ENCODE measurements at regions not wholly inside any gene's neighbourhood (a gene's known extent, or its start where the extent isn't known, plus 50 kb on each side); places are given as distances from the start of the nearest gene placed in this dataset.

DNA sequence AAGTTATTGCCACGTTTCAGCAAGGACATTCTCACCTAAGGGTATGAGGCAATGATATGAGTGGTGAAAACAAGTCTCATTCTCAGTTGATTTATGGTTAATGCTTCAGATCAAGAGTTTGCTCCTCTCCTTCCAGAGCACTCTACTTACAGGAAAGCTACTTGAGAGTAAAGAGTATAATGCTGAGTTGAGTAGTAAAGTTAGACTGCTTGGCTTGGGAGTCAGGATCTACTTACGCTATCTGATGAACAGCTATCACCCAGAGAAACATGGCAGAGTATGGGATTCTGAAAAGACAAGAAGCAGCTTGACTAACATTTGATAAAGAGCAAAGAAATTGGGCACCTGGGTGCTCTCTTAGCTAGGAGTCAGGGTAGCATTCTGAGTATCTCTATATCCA lies 211.8 kb downstream of the GLUD2 start:
- H3K27ac ChIP-seq (ENCODE audit: extremely low read depth, low read depth, low read length) = no peak overlapping the region
- POLR2A ChIA-PET = no interaction called here
- DNase-seq (ENCODE audit: extremely low read depth in 1 of 4, low spot score in 3 of 4) (peak in 1 of 4 experiments; percentile 18), ATAC-seq (peak; percentile 53), FAIRE-seq (no peak)
- H3K36me3 ChIP-seq (ENCODE audit: control insufficient read depth, insufficient read depth, low read length) = no peaks in the 10 kb centered on the region
- H3K9ac ChIP-seq (ENCODE audit: insufficient read depth in 1 of 2, low read depth in 2 of 2, low read length in 2 of 2) = no peak overlapping the region
- intact Hi-C loops (cut with micrococcal nuclease) (no loop called here), in situ Hi-C loops (cut with MboI) (no loop called here)
- no TSS peak for BruUV-seq (replicated peaks)
- H3K4me3 ChIP-seq = no peak overlapping the region
- no peaks in the 10 kb centered on the region for H3K9me1 ChIP-seq (ENCODE audit: control insufficient read depth, insufficient read depth, low read length)
- CTCF ChIA-PET (ENCODE audit: low intra/inter-chr PET ratio) = no interaction called here
- peaks cover 38% of the 10 kb centered on the region for H3K79me2 ChIP-seq (ENCODE audit: control insufficient read depth, insufficient read depth, low read length)
- no peak overlapping the region for H2AFZ ChIP-seq (ENCODE audit: low read depth, low read length)
- peaks cover 1% of the 10 kb centered on the region for H4K20me1 ChIP-seq (replicated peaks; ENCODE audit: control insufficient read depth, insufficient read depth, low read length)
- TF ChIP-seq CBX2 (IDR thresholded peaks at IDR 0.05; ENCODE audit: insufficient read depth, low read length, poor library complexity, severe bottlenecking) (no peak), CEBPG (CRISPR knock-in tag; IDR thresholded peaks at IDR 0.05) (no peak), CEBPG (tag; conservative IDR thresholded peaks at IDR 0.05 in 1 of 2, IDR thresholded peaks at IDR 0.05 in 1 of 2) (0 out of 4 replicates have a peak, but pooled peaks of 1 of the 2 experiments have one; percentile 15), MEIS2 (IDR thresholded peaks at IDR 0.05; ENCODE audit: partially characterized antibody) (peak; percentile 50), CBFA2T3 (IDR thresholded peaks at IDR 0.05) (peak; percentile 11; the same call in 1 of the 2 replicates), MCM3 (IDR thresholded peaks at IDR 0.05) (no peak), PBX2 (CRISPR knock-in tag; IDR thresholded peaks at IDR 0.05; ENCODE audit: low read depth) (no peak), PBX2 (tag; conservative IDR thresholded peaks at IDR 0.05; ENCODE audit: low read depth) (0 out of 2 replicates have a peak, but pooled peaks have one; percentile 12)
- no peaks in the 10 kb centered on the region for H3K27me3 ChIP-seq (ENCODE audit: control insufficient read depth in 2 of 2, insufficient read depth in 2 of 2, low read length in 2 of 2)
- H3K4me2 ChIP-seq (ENCODE audit: insufficient read depth, low read length) = no peak overlapping the region
- WGBS (ENCODE audit: insufficient coverage, low coverage, missing lambda C conversion rate) = 28% methylated on average over 2 of the region's 2 CpGs
- H3K4me1 ChIP-seq (replicated peaks in 1 of 2; ENCODE audit: control insufficient read depth in 2 of 2, insufficient read depth in 2 of 2, low read length in 2 of 2) = peaks cover 0 to 7% of the 10 kb centered on the region in 2 experiments; a peak in 2 of 5 replicates
- no peaks in the 10 kb centered on the region for H3K9me3 ChIP-seq (replicated peaks; ENCODE audit: control insufficient read depth, insufficient read depth, low read depth, low read length)

Data from K562 (cell line).